ENCODE measurements at regions not wholly inside any gene's neighbourhood (a gene's known extent, or its start where the extent isn't known, plus 50 kb on each side); places are given as distances from the start of the nearest gene placed in this dataset.
"Not testable (repeated sequence)": the region's sequence is repeated elsewhere in the genome, so short reads cannot be mapped to it uniquely, and the experiment has no call there.

GRCh38 chr11:44382656-44383240, 72.8 kb upstream of the ALX4 start:
- TF ChIP-seq CTCF (IDR thresholded peaks at IDR 0.05; ENCODE audit: control insufficient read depth, insufficient read depth, low read depth, low read length, missing control alignments), result no peak
- DNase-seq (ENCODE audit: low read depth), result no peak
- H3K4me3 ChIP-seq (ENCODE audit: control insufficient read depth, low read depth, low read length), result no peak overlapping the region

- no peak for DNase-seq (ENCODE audit: low read depth)
- H3K4me3 ChIP-seq (ENCODE audit: control insufficient read depth, low read depth, low read length), result no peak overlapping the region
- no peak for TF ChIP-seq CTCF (IDR thresholded peaks at IDR 0.05; ENCODE audit: control insufficient read depth, insufficient read depth, low read depth, low read length, missing control alignments)
Measured at GRCh38 chr11:44383246-44383645, 73.3 kb upstream of the ALX4 start.

GRCh38 chr11:44387415-44387814, 77.5 kb upstream of the ALX4 start:
- no peak overlapping the region for H3K4me3 ChIP-seq (ENCODE audit: control insufficient read depth, low read depth, low read length)
- TF ChIP-seq CTCF (IDR thresholded peaks at IDR 0.05; ENCODE audit: control insufficient read depth, insufficient read depth, low read depth, low read length, missing control alignments), result no peak
- DNase-seq (ENCODE audit: low read depth), result no peak

- no peak for DNase-seq (ENCODE audit: low read depth)
- H3K4me3 ChIP-seq (ENCODE audit: control insufficient read depth, low read depth, low read length), result no peak overlapping the region
- TF ChIP-seq CTCF (IDR thresholded peaks at IDR 0.05; ENCODE audit: control insufficient read depth, insufficient read depth, low read depth, low read length, missing control alignments), result no peak
Measured at GRCh38 chr11:44387825-44388224, 77.9 kb upstream of the ALX4 start.

GRCh38 chr11:44388828-44389657, 79.1 kb upstream of the ALX4 start:
- no peak overlapping the region for H3K4me3 ChIP-seq (ENCODE audit: control insufficient read depth, low read depth, low read length)
- DNase-seq (ENCODE audit: low read depth), result no peak

GRCh38 chr11:44389963-44390605, 80.1 kb upstream of the ALX4 start:
- no peak for DNase-seq (ENCODE audit: low read depth)
- no peak overlapping the region for H3K4me3 ChIP-seq (ENCODE audit: control insufficient read depth, low read depth, low read length)
- no peak for TF ChIP-seq CTCF (IDR thresholded peaks at IDR 0.05; ENCODE audit: control insufficient read depth, insufficient read depth, low read depth, low read length, missing control alignments)

More at GRCh38 chr11:44388828-44389657, 79.1 kb upstream of the ALX4 start:
- TF ChIP-seq CTCF (IDR thresholded peaks at IDR 0.05; ENCODE audit: control insufficient read depth, insufficient read depth, low read depth, low read length, missing control alignments), result no peak

- not testable (repeated sequence) for DNase-seq (ENCODE audit: low read depth); H3K4me3 ChIP-seq (ENCODE audit: control insufficient read depth, low read depth, low read length)
Measured at GRCh38 chr11:44391004-44391403, 81.1 kb upstream of the ALX4 start.

- not testable (repeated sequence) for DNase-seq (ENCODE audit: low read depth); H3K4me3 ChIP-seq (ENCODE audit: control insufficient read depth, low read depth, low read length)
Measured at GRCh38 chr11:44396746-44397145, 86.8 kb upstream of the ALX4 start.
